GM21423 (cell line): ENCODE measurements at regions not wholly inside any gene's neighbourhood (a gene's known extent, or its start where the extent isn't known, plus 50 kb on each side); places are given as distances from the start of the nearest gene placed in this dataset.

Source experiments
- ATAC-seq: cut with Tn5 transposase; IDR thresholded peaks from one replicate; pipeline ENCODE4 v1.9.1; 2021; ENCODE audit warnings: mild to moderate bottlenecking, moderate library complexity; ENCODE audit not compliant: unreplicated experiment

- ATAC-seq: no peak
Measured at GRCh38 chr18:68435581-68435980, 279.3 kb downstream of the TMX3 start.

GRCh38 chr18:68431922-68432198 is 283.0 kb downstream of the TMX3 start:
- ATAC-seq: no peak

- ATAC-seq: no peak
Measured at GRCh38 chr18:68431111-68431921, 283.6 kb downstream of the TMX3 start.

- no peak for ATAC-seq
Measured at GRCh38 chr18:68429841-68430240, 285.1 kb downstream of the TMX3 start.

GRCh38 chr18:68429111-68429510 is 285.8 kb downstream of the TMX3 start:
- no peak for ATAC-seq

GRCh38 chr18:68428661-68429060 is 286.2 kb downstream of the TMX3 start:
- ATAC-seq: no peak

- ATAC-seq: no peak
Measured at GRCh38 chr18:68427951-68428401, 286.9 kb downstream of the TMX3 start.

- ATAC-seq: no peak
Measured at GRCh38 chr18:68426731-68427315, 288.1 kb downstream of the TMX3 start.

GRCh38 chr18:68418881-68419280 is 296.0 kb downstream of the TMX3 start:
- no peak for ATAC-seq

- no peak for ATAC-seq
Measured at GRCh38 chr18:68418226-68418868, 296.6 kb downstream of the TMX3 start.

- ATAC-seq: no peak
Measured at GRCh38 chr18:68417826-68418225, 297.1 kb downstream of the TMX3 start.

GRCh38 chr18:68417166-68417799 is 297.6 kb downstream of the TMX3 start:
- no peak for ATAC-seq

GRCh38 chr18:68414407-68414806 is 300.5 kb downstream of the TMX3 start:
- no peak for ATAC-seq

GRCh38 chr18:68409576-68409975 is 305.3 kb downstream of the TMX3 start:
- no peak for ATAC-seq

GRCh38 chr18:68406761-68407160 is 308.1 kb downstream of the TMX3 start:
- ATAC-seq: no peak

- ATAC-seq: no peak
Measured at GRCh38 chr18:68402784-68403183, 312.1 kb downstream of the TMX3 start.

- ATAC-seq: no peak
Measured at GRCh38 chr18:68400889-68401288, 314.0 kb downstream of the TMX3 start.

GRCh38 chr18:68399721-68400120 is 315.2 kb downstream of the TMX3 start:
- no peak for ATAC-seq

GRCh38 chr18:68397241-68398035 is 317.5 kb downstream of the TMX3 start:
- no peak for ATAC-seq

GRCh38 chr18:68394705-68395104 is 320.2 kb downstream of the TMX3 start:
- no peak for ATAC-seq

GRCh38 chr18:68391801-68392200 is 323.1 kb downstream of the TMX3 start:
- no peak for ATAC-seq
